SU-DHL-6 (cell line): ENCODE measurements at regions not wholly inside any gene's neighbourhood (a gene's known extent, or its start where the extent isn't known, plus 50 kb on each side); places are given as distances from the start of the nearest gene placed in this dataset.

Experiments
- H2AFZ ChIP-seq: fragments of 200-600 bp; sonication (generic); 2 replicates; pipeline ENCODE4 v1.6.1; 2014; ENCODE audit warnings: low read depth, mild to moderate bottlenecking, moderate library complexity, mixed read lengths, antibody characterized with exemption, low read length; ENCODE audit not compliant: severe bottlenecking
- H3F3A ChIP-seq: fragments of 200-600 bp; shearing (Covaris generic); 2 replicates; pipeline ENCODE4 v1.6.0; 2016; ENCODE audit warnings: antibody characterized with exemption, mild to moderate bottlenecking; ENCODE audit not compliant: insufficient read depth
- H3K27ac ChIP-seq: fragments of 200-600 bp; sonication (generic); 2 replicates; pipeline ENCODE4 v1.5.1; 2016; ENCODE audit warnings: low read depth, mild to moderate bottlenecking, low read length, moderate library complexity, mixed read lengths
- H3K27me3 ChIP-seq: fragments of 200-600 bp; sonication (generic), shearing (Covaris generic); 2 replicates; pipeline ENCODE4 v1.6.0; 2014; ENCODE audit warnings: mild to moderate bottlenecking, low read length
- H3K36me3 ChIP-seq: fragments of 200-600 bp; sonication (generic); 2 replicates; pipeline ENCODE4 v1.6.1; 2014; ENCODE audit warnings: mild to moderate bottlenecking, low read length, mixed read lengths
- H3K4me2 ChIP-seq: fragments of 300-600, 200-600 bp; shearing (Covaris generic), sonication (generic); 2 replicates; pipeline ENCODE4 v1.6.0; 2014; ENCODE audit warnings: low read length, low read depth, mild to moderate bottlenecking; ENCODE audit not compliant: poor library complexity, severe bottlenecking
- H3K4me3 ChIP-seq: fragments of 200-600 bp; sonication (generic); 2 replicates; pipeline ENCODE4 v1.5.1; 2014; ENCODE audit warnings: antibody characterized with exemption, low read length, mild to moderate bottlenecking, mixed read lengths; ENCODE audit not compliant: insufficient read depth, poor library complexity, severe bottlenecking
- H3K79me2 ChIP-seq: fragments of 200-600 bp; sonication (generic); 2 replicates; pipeline ENCODE4 v1.6.1; 2014; ENCODE audit warnings: mild to moderate bottlenecking, low read length, moderate library complexity; ENCODE audit not compliant: insufficient read depth
- H3K9ac ChIP-seq: fragments of 200-600 bp; sonication (generic); 2 replicates; pipeline ENCODE4 v1.7.0; 2014; ENCODE audit warnings: mild to moderate bottlenecking, low read length
- H3K9me2 ChIP-seq: fragments of 200-600 bp; sonication (generic); replicated peaks from 2 replicates; pipeline ENCODE4 v1.6.1; 2014; ENCODE audit warnings: low read length; ENCODE audit not compliant: insufficient read depth
- H3K9me3 ChIP-seq: fragments of 200-600 bp; sonication (generic); 2 replicates; pipeline ENCODE4 v1.6.1; 2014; ENCODE audit warnings: low read length, mixed read lengths; ENCODE audit not compliant: insufficient read depth
- H4K20me1 ChIP-seq: fragments of 200-600 bp; sonication (generic); 2 replicates; pipeline ENCODE4 v1.6.1; 2014; ENCODE audit warnings: low read depth, mild to moderate bottlenecking, antibody characterized with exemption, low read length, moderate library complexity, mixed read lengths
- EZH2phosphoT487 ChIP-seq: fragments of 200-600 bp; sonication (generic), shearing (Covaris generic); conservative IDR thresholded peaks from 2 replicates; pipeline ENCODE4 v1.6.1; 2018; ENCODE audit warnings: mild to moderate bottlenecking, antibody characterized with exemption, low read length, moderate library complexity, mixed read lengths
- TF ChIP-seq, protein P1 (sequence below): fragments of 200-600 bp; sonication (generic); IDR thresholded peaks from one replicate; pipeline ENCODE4 v1.5.1; 2017; ENCODE audit warnings: antibody characterized with exemption, mild to moderate bottlenecking, low read length, moderate library complexity; ENCODE audit not compliant: insufficient read depth, poor library complexity, severe bottlenecking

DNA sequence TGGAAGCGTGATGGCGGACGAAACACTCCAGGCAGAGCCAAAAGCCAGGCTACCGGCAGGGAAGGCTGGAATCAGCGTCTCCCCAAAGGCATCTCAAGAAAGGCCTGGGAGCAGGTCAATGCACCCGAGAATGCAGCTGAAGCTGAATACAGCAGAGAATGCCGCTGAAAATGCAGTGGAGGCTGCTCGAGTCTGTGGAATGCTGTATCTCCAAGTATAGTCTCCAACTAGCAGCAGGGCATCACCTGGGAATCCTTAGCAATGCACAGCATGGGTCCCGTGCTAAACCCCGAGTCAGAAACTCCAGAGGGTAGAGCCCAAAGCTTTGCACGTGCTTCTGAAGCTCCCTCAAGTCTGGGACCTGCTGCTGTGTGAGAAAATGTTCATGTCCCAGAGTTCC, 191.1 kb upstream of the ALKAL2 start:
- no peak overlapping the region for H3K9ac ChIP-seq
- H3K36me3 ChIP-seq: no peaks in the 10 kb centered on the region
- H3K27ac ChIP-seq: no peak overlapping the region
- no peak overlapping the region for H2AFZ ChIP-seq
- H3K9me2 ChIP-seq: no peaks in the 10 kb centered on the region
- no peaks in the 10 kb centered on the region for H3K79me2 ChIP-seq
- no peak overlapping the region for H3K4me3 ChIP-seq
- no peak overlapping the region for H3K4me2 ChIP-seq
- H3F3A ChIP-seq: no peaks in the 10 kb centered on the region
- H4K20me1 ChIP-seq: no peaks in the 10 kb centered on the region
- H3K27me3 ChIP-seq: no peaks in the 10 kb centered on the region
- H3K9me3 ChIP-seq: no peaks in the 10 kb centered on the region
- TF ChIP-seq, protein P1, sequence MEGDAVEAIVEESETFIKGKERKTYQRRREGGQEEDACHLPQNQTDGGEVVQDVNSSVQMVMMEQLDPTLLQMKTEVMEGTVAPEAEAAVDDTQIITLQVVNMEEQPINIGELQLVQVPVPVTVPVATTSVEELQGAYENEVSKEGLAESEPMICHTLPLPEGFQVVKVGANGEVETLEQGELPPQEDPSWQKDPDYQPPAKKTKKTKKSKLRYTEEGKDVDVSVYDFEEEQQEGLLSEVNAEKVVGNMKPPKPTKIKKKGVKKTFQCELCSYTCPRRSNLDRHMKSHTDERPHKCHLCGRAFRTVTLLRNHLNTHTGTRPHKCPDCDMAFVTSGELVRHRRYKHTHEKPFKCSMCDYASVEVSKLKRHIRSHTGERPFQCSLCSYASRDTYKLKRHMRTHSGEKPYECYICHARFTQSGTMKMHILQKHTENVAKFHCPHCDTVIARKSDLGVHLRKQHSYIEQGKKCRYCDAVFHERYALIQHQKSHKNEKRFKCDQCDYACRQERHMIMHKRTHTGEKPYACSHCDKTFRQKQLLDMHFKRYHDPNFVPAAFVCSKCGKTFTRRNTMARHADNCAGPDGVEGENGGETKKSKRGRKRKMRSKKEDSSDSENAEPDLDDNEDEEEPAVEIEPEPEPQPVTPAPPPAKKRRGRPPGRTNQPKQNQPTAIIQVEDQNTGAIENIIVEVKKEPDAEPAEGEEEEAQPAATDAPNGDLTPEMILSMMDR: no peak
- TF ChIP-seq EZH2phosphoT487: no peak

- H3K27me3 ChIP-seq: no peaks in the 10 kb centered on the region
- no peak overlapping the region for H3K4me2 ChIP-seq
- no peaks in the 10 kb centered on the region for H3K9me2 ChIP-seq
- H3K9ac ChIP-seq: no peak overlapping the region
- no peaks in the 10 kb centered on the region for H3F3A ChIP-seq
- H3K4me3 ChIP-seq: no peak overlapping the region
- H4K20me1 ChIP-seq: no peaks in the 10 kb centered on the region
- peaks cover 9% of the 10 kb centered on the region; the same call in 1 of the 2 replicates for H3K9me3 ChIP-seq
- H3K27ac ChIP-seq: no peak overlapping the region
- H3K36me3 ChIP-seq: no peaks in the 10 kb centered on the region
- TF ChIP-seq, protein P1: no peak
- TF ChIP-seq EZH2phosphoT487: no peak
- no peaks in the 10 kb centered on the region for H3K79me2 ChIP-seq
- no peak overlapping the region for H2AFZ ChIP-seq
These were observed 183.7 kb upstream of the ALKAL2 start for GRCh38 chr2:471560-471959.

GRCh38 chr2:469514-469913, 181.6 kb upstream of the ALKAL2 start:
- H3K4me2 ChIP-seq: no peak overlapping the region

More at GRCh38 chr2:469514-469913, 181.6 kb upstream of the ALKAL2 start:
- H3K9me3 ChIP-seq: peaks cover 9% of the 10 kb centered on the region; the same call in 1 of the 2 replicates
- H3K27ac ChIP-seq: no peak overlapping the region
- no peak overlapping the region for H2AFZ ChIP-seq
- H3K36me3 ChIP-seq: no peaks in the 10 kb centered on the region
- no peak overlapping the region for H3K9ac ChIP-seq
- no peak overlapping the region for H3K4me3 ChIP-seq
- TF ChIP-seq, protein P1: no peak
- no peak for TF ChIP-seq EZH2phosphoT487
- H3K79me2 ChIP-seq: no peaks in the 10 kb centered on the region
- H3K9me2 ChIP-seq: no peaks in the 10 kb centered on the region
- H3K27me3 ChIP-seq: no peaks in the 10 kb centered on the region
- no peaks in the 10 kb centered on the region for H3F3A ChIP-seq
- H4K20me1 ChIP-seq: no peaks in the 10 kb centered on the region
